AML-193 (cell line): ENCODE measurements at regions not wholly inside any gene's neighbourhood (a gene's known extent, or its start where the extent isn't known, plus 50 kb on each side); places are given as distances from the start of the nearest gene placed in this dataset.

Source experiments
- DNase-seq, 2 experiments: peaks; one replicate each; lab custom pipeline; 2025; lab: John Stamatoyannopoulos, UW

GRCh38 chr6:6918216-6918983 is 189.4 kb upstream of the RREB1 start:
- DNase-seq, result peak; percentile 86 to 89

- DNase-seq, result no peak
Measured at GRCh38 chr6:6919173-6919572, 188.6 kb upstream of the RREB1 start.

GRCh38 chr6:6920114-6920986 is 187.4 kb upstream of the RREB1 start:
- DNase-seq, result no peak

- DNase-seq, result no peak
Measured at GRCh38 chr6:6920987-6921313, 186.8 kb upstream of the RREB1 start.

GRCh38 chr6:6922166-6922565 is 185.6 kb upstream of the RREB1 start:
- DNase-seq, result no peak

GRCh38 chr6:6923605-6924004 is 184.2 kb upstream of the RREB1 start:
- DNase-seq, result no peak

GRCh38 chr6:6924708-6925107 is 183.1 kb upstream of the RREB1 start:
- no peak for DNase-seq

GRCh38 chr6:6925391-6926164 is 182.2 kb upstream of the RREB1 start:
- no peak for DNase-seq

GRCh38 chr6:6926856-6927255 is 180.9 kb upstream of the RREB1 start:
- DNase-seq, result no peak

GRCh38 chr6:6927521-6928361 is 180.0 kb upstream of the RREB1 start:
- DNase-seq, result peak; percentile 94 to 97

GRCh38 chr6:6930223-6930880 is 177.4 kb upstream of the RREB1 start:
- DNase-seq, result no peak

- peak; percentile 57 to 66 for DNase-seq
Measured at GRCh38 chr6:6931071-6932025, 176.4 kb upstream of the RREB1 start.

GRCh38 chr6:6932341-6932740 is 175.4 kb upstream of the RREB1 start:
- DNase-seq, result no peak

GRCh38 chr6:6932968-6933367 is 174.8 kb upstream of the RREB1 start:
- DNase-seq, result no peak

- no peak for DNase-seq
Measured at GRCh38 chr6:6940031-6941025, 167.4 kb upstream of the RREB1 start.

GRCh38 chr6:6941201-6941600 is 166.6 kb upstream of the RREB1 start:
- no peak for DNase-seq

- DNase-seq, result no peak
Measured at GRCh38 chr6:6942091-6942490, 165.7 kb upstream of the RREB1 start.

- peak; percentile 100 for DNase-seq
Measured at GRCh38 chr6:6942831-6943230, 164.9 kb upstream of the RREB1 start.

GRCh38 chr6:6943421-6943820 is 164.3 kb upstream of the RREB1 start:
- peak in 1 of 2 experiments; percentile 58 for DNase-seq
